MM.1S (cell line): ENCODE measurements at regions not wholly inside any gene's neighbourhood (a gene's known extent, or its start where the extent isn't known, plus 50 kb on each side); places are given as distances from the start of the nearest gene placed in this dataset.

Experiments used
- EZH2 ChIP-seq: fragments of 300-600 bp; sonication (generic); optimal IDR thresholded peaks from 2 replicates; pipeline ENCODE3; 2017; ENCODE audit warnings: low read depth, mild to moderate bottlenecking, antibody characterized with exemption, low read length, mixed read lengths
- EZH2phosphoT487 ChIP-seq: fragments of 300-600 bp; sonication (generic); IDR thresholded peaks from 2 replicates; pipeline ENCODE4 v1.6.1; 2018; ENCODE audit warnings: antibody characterized with exemption, low read length
- TF ChIP-seq, protein P1 (sequence below): fragments of 300-600 bp; sonication (generic); IDR thresholded peaks from 2 replicates; pipeline ENCODE4 v1.5.1; 2016; ENCODE audit warnings: antibody characterized with exemption, low read length, mixed read lengths

DNA sequence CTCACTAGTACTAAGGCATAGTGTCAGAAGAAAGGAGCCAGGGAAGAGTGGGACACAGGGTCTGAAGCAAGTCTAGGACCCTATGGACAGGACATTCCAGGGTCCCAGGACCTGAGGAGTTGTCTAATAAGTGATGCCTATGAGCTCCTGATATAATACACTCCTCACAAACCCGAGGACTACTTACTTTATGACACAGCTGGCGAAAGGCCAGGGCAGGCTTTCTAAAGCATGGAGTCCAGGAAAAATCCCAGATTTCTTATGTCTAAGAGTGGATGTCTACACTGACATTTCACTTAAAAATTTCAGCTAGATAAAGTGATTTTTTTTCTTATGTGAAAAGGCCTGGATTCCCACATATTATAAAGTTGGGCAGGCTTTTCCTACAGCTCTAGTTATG, 502.2 kb upstream of the SETBP1 start:
- TF ChIP-seq, protein P1, sequence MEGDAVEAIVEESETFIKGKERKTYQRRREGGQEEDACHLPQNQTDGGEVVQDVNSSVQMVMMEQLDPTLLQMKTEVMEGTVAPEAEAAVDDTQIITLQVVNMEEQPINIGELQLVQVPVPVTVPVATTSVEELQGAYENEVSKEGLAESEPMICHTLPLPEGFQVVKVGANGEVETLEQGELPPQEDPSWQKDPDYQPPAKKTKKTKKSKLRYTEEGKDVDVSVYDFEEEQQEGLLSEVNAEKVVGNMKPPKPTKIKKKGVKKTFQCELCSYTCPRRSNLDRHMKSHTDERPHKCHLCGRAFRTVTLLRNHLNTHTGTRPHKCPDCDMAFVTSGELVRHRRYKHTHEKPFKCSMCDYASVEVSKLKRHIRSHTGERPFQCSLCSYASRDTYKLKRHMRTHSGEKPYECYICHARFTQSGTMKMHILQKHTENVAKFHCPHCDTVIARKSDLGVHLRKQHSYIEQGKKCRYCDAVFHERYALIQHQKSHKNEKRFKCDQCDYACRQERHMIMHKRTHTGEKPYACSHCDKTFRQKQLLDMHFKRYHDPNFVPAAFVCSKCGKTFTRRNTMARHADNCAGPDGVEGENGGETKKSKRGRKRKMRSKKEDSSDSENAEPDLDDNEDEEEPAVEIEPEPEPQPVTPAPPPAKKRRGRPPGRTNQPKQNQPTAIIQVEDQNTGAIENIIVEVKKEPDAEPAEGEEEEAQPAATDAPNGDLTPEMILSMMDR: no peak
- TF ChIP-seq EZH2: no peak
- TF ChIP-seq EZH2phosphoT487: no peak
